GM18520 (cell line): ENCODE measurements at regions not wholly inside any gene's neighbourhood (a gene's known extent, or its start where the extent isn't known, plus 50 kb on each side); places are given as distances from the start of the nearest gene placed in this dataset.
A peak's percentile ranks its signal among the peaks of the same experiment; 100 is the strongest.

Experiments used
- ATAC-seq: cut with Tn5 transposase; IDR thresholded peaks from one replicate; pipeline ENCODE4 v1.9.1; 2021; ENCODE audit not compliant: unreplicated experiment

GRCh38 chr11:116107229-116107628 is 603.0 kb upstream of the CADM1 start:
- ATAC-seq, result no peak

DNA sequence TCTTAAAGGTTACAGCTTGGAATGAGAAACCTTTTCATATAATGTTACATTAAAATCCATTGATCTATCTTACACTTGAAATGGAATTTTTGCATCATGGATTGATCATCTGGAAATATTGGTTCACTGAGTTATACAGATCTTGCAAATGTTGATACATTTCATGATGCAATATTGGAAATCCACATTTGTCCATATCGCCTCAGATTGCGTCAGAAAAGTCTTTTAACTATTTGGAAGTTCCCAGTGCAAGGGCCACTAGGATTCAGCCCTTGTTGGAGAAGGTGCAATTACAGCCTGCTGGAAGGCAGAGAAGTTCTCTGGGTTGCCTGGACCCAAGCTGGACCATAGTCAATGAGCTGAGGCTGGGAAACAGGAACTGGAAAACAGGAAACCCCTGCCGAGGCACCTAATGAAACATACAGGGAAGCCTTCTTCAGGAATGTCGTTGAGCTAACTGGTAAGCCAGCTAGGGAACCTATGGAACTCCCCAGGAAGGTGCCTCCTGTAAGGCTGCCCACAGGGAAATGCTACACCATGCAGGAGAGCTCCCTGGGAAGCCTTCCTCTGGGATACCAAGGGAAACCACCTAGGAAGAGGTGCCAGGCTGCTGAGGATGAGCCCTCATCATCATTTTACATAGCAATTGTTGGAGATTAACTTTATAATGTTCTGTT is 600.4 kb upstream of the CADM1 start:
- ATAC-seq, result no peak

DNA sequence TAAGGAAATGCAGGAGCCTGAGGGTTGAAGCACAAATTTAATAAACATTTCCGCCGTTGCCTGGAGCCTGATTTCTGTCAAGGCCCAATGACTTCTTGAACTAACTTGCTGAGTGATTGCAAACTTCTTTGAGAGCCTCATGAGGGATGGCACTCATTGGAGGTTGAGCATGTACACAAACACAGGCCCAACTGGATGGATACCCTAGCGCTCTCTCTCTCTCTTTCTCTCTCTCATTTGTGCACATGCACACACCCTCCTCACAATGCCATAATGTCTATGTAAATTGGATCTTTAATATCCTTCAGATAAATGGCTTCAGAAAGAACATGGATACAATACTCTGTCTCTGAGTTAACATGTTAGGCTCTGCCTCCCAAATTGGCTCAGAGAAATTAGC is 597.7 kb upstream of the CADM1 start:
- ATAC-seq, result no peak

DNA sequence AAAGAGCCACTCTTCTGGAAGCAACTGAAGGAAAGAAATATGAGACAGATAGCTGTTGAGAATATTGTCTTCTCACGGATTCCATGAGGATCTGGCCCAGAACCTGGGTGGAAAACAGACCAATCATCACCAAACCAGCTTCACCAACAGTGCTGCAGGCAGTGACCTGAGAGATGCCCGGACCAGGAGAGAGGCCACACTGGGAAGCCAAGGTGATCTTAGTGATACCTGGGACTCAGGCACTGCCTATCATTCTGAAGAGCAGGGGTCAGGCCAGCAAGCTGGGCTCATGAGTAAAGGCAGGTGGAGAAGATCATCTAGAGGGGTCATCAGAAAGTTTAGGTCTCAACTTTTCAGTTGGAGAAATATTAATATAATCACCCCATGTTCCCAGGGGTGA is 595.8 kb upstream of the CADM1 start:
- no peak for ATAC-seq

GRCh38 chr11:116099541-116099940 is 595.3 kb upstream of the CADM1 start:
- no peak for ATAC-seq

DNA sequence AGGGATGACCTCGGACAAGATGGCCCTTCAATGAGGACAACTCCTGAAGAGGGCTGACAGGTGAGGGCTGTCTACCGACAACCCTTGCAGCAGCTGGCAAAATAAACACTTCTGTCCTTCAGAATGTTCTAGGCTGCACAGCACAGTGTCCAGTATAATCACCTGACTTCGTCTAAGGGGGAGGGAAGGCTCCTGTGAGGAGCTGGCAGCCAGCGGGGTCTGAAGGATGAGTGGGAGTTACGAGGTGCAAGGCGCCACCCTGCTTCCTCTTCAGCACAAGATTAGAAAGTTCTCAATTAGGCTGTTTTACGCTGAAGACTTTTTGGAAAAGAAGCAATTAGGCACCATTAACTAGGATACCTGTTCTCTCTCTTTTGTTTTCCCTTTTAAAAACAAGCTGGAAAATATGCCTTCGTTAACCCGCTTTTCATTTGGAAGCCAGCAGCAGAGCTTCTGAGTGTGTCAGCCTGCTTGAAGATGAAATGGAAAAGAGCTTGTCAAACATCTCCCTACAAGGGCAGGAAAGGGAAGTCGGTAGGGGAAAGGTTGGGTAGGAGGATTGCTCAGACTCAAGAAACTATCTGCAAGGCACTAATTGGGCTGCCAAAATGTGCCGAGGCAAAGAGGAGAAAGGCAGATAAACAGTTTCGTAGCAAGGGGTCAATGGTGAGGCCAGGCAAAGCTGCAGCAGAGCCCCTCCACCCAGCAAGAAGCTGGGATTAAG is 592.2 kb upstream of the CADM1 start:
- ATAC-seq, result no peak

DNA sequence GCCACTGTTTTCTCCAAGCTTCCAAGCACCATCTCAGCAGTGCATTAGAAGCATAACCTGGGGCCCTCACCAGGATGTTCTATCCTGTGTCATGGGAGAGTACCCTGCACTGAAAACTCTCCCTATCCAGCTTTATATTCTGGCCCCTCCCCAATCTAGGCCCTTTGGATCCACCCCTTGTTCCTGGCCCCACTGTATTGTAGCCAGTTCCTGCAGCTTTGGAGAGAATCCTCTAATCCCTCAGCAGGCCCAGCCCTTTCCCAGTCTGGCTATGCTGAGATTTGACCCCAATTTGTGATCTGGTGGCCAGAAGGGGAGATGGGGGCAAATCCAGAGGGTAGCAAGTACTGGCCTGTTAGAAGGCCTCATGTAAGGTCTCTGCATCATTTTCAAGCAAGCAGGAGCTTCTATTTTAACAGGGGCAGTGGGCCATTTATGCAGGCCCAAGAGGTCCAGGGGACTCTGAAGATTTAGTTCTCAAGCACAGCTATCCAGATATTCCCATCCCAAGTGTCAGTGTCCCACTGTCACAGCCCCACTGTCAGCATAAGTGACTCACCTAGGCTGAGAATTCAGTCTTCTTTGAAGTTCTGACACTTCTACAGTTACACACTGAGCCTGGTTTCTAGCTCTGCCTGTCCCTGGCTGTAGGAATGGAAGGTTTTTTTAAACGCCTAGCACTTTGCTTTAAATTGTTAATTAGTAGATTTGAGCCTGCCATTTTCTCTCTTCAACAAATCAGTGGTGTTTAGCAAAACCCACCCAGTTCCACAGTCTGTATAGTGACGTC is 589.5 kb upstream of the CADM1 start:
- ATAC-seq, result no peak

- no peak for ATAC-seq
Observed at GRCh38 chr11:116093065-116093464, 588.9 kb upstream of the CADM1 start.

GRCh38 chr11:116086426-116086825 is 582.2 kb upstream of the CADM1 start:
- no peak for ATAC-seq

- no peak for ATAC-seq
Observed at GRCh38 chr11:116085031-116085635, 580.9 kb upstream of the CADM1 start.

- ATAC-seq, result no peak
Observed at GRCh38 chr11:116084511-116084910, 580.3 kb upstream of the CADM1 start.

DNA sequence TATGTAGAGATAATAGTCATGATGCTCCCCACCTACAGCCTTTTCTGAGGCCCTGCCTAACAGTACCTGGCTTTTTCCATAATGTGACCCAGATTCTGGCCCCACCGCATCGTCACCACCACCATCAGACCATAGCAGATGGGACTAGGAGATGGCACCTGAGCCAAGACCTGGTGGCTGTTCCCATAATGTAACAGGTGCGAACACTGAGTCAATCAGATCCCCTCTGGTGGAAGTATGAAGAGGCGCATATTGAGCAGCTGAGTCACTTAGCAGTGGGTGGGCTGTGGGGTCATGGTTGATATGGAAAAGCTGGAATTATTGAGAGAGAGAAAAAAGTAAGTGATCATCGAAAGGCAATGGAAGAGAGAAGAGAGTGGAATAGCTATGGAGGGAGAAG is 578.0 kb upstream of the CADM1 start:
- ATAC-seq, result no peak

DNA sequence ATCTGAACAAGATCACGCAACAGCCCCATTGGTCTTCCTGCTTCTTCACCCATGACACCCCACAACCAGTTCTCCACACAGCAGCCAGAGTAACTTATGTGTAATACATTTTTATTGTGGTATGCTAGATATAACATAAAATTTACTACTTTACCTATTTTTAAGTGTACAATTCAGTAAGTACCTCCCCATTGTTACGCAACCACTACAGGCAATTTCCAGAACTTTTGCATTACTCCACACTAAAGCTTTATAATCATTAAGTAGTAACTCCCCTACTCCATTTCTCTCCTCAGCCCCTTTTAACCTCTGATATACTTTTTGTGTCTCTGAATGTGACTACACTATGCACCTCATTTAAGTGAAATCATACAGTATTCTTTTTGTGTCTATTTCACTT is 575.4 kb upstream of the CADM1 start:
- no peak for ATAC-seq

DNA sequence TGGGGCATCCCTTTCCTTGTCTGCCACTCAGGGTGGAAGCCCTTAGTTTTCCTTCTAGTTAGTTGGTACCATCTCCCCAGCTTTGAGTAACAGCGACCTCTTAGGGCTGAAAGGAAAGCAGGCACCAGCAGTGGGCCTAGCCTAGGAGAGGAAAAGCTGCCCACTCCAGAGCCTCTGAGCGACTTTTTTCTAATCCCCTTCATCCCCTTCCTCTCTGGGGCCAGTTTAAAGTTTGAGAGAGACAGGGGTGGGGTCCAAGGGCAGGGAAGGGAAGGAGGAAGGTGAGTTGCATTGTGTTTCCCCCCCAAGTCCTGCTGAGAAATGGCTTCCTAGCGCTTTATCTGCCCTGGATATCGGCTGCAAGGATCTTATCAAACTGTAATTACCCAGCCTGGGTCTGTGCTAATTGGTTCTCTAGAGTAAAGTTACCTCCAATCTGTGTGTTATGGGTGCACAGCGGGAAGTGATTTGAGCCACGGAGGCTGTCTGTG is 573.9 kb upstream of the CADM1 start:
- no peak for ATAC-seq

DNA sequence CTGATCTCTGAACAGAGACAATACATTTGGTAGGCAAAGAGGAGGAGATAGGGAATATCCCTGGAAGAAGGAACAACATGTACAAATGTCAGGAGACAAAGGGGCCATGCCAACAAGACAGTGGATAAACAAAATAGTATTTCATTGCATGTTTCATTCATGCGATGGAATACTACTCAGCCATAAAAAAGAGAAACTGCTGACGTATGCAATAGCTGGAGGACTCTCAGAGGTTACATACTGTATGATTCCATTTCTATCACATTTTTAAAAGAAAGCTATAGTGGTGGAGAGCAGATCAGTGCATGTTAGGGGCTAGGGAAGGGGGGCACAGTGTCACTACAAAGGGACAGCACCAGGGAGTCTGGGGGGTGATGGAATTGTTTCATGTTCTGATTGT is 572.9 kb upstream of the CADM1 start:
- ATAC-seq, result no peak

DNA sequence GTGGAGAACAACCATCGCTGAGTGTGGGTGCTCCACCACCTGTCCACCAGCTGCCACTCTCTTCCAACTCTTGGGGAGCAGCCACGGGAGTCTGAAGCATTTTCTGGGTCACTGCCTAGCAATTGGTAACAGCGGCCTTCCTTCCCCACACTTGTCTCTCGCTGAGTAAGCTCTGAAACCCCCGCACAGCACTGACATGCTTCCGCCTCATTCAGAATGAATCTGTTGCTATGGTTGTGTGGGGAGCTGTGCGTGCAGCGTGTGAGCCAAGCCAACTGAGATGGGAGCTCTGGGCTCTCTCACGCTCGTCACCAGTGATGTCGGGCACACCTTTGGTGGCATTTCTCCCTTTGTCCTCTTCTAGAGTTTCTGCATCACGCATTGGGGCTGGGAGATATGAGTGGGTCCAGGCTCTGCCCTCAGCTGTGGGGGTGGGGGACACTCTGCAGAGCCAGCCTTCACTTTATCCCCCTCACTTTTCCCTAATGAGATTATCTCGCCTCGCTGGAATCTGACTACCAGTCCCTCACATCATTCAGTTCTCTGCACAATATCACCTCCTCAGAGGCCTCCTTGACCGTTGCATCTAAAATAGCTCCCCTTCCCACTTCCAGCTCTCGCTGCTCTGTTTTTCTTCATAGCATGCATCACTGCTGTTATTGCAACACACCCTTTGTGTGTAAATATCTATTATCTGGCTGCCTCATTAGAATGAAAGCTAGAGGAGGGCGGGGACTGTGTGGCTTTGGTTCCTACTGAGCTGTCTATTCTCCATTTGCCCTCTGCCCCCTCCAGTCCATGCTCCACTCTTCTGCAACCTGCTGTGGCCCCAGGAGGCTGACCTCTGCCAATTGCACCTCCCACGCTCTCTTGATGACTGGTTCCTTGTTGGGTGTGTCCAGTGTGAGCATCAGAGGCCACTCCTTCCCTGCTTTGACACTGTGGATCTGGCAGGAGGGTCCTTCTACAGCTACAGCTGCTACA is 569.9 kb upstream of the CADM1 start:
- peak; percentile 81 for ATAC-seq

- ATAC-seq, result no peak
Observed at GRCh38 chr11:116072601-116073410, 568.6 kb upstream of the CADM1 start.

- no peak for ATAC-seq
Observed at GRCh38 chr11:116072133-116072532, 567.9 kb upstream of the CADM1 start.

DNA sequence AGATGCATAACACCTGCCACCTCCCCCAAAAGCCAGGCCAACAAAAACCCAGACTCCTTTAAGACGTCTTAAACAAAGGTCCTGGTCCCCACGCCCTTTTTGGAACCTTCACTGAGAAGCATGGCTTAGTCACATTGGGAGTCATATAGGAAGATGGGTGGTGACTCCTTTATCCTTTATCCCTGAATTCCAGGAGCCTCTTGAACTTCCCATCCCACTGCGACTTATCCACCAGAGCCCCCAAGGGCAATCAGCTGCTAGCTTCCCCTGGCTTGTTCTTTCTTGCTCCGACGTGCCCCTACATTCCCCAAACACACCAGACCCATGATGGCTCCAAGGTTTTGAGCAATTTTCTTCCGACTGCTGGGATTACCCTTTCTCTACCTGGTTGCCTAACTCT is 567.0 kb upstream of the CADM1 start:
- ATAC-seq, result no peak
